Neural progenitor cell (in vitro differentiated cells): ENCODE measurements at regions not wholly inside any gene's neighbourhood (a gene's known extent, or its start where the extent isn't known, plus 50 kb on each side); places are given as distances from the start of the nearest gene placed in this dataset.

ENCODE experiments used
- DNase-seq: peaks from one replicate; pipeline ENCODE4 v3.0.0-alpha.2; 2016; ENCODE audit warnings: low spot score
- H2AFZ ChIP-seq: fragments of 200-600 bp; sonication (generic); replicated peaks from 2 replicates; pipeline ENCODE4 v1.6.1; 2016; ENCODE audit warnings: antibody characterized with exemption
- H3F3A ChIP-seq: fragments of 200-600 bp; sonication (generic); 2 replicates; pipeline ENCODE4 v1.6.1; 2016; ENCODE audit warnings: antibody characterized with exemption, low read depth
- H3K27ac ChIP-seq: fragments of 200-600 bp; sonication (generic); 2 replicates; pipeline ENCODE4 v1.5.1; 2016; ENCODE audit warnings: mild to moderate bottlenecking
- H3K27me3 ChIP-seq: fragments of 200-600 bp; sonication (generic); 2 replicates; pipeline ENCODE4 v1.6.1; 2016; ENCODE audit warnings: mild to moderate bottlenecking, moderate library complexity
- H3K36me3 ChIP-seq: fragments of 200-600 bp; sonication (generic); 2 replicates; pipeline ENCODE4 v1.5.1; 2016
- H3K4me1 ChIP-seq: fragments of 200-600 bp; sonication (generic); 2 replicates; pipeline ENCODE4 v1.6.1; 2016; ENCODE audit warnings: mixed run types
- H3K4me2 ChIP-seq: fragments of 200-600 bp; sonication (generic); 2 replicates; pipeline ENCODE4 v1.6.1; 2016
- H3K4me3 ChIP-seq: fragments of 200-600 bp; sonication (generic); 2 replicates; pipeline ENCODE4 v1.5.1; 2016
- H3K79me2 ChIP-seq: fragments of 200-600 bp; sonication (generic); 2 replicates; pipeline ENCODE4 v1.6.1; 2016; ENCODE audit warnings: low read depth
- H3K9ac ChIP-seq: fragments of 200-600 bp; sonication (generic); 2 replicates; pipeline ENCODE4 v1.6.1; 2016
- H3K9me3 ChIP-seq: fragments of 200-600 bp; sonication (generic); 2 replicates; pipeline ENCODE4 v1.5.1; 2016; ENCODE audit warnings: low read depth
- H4K20me1 ChIP-seq: fragments of 200-600 bp; sonication (generic); 2 replicates; pipeline ENCODE4 v1.6.1; 2016; ENCODE audit warnings: low read depth
- H3K27ac Mint-ChIP-seq: 3 replicates; pipeline ENCODE4 v1.8.0; 2021; ENCODE audit warnings: mixed read lengths
- H3K27me3 Mint-ChIP-seq: 2 replicates; pipeline ENCODE4 v1.8.0; 2022; ENCODE audit warnings: low read depth, mild to moderate bottlenecking, inconsistent platforms, moderate library complexity, mixed read lengths; ENCODE audit not compliant: insufficient read depth
- H3K36me3 Mint-ChIP-seq: 3 replicates; pipeline ENCODE4 v1.8.0; 2021; ENCODE audit warnings: mixed read lengths
- H3K4me1 Mint-ChIP-seq: 3 replicates; pipeline ENCODE4 v1.8.0; 2021; ENCODE audit warnings: mixed read lengths
- H3K4me3 Mint-ChIP-seq: 3 replicates; pipeline ENCODE4 v1.8.0; 2021; ENCODE audit warnings: mild to moderate bottlenecking, moderate library complexity, mixed read lengths
- H3K9me3 Mint-ChIP-seq: 3 replicates; pipeline ENCODE4 v1.8.0; 2020; ENCODE audit warnings: mixed read lengths
- EZH2 ChIP-seq: fragments of 200-600 bp; sonication (generic); IDR thresholded peaks from 2 replicates; pipeline ENCODE4 v1.6.1; 2017; ENCODE audit warnings: antibody characterized with exemption, mild to moderate bottlenecking, moderate library complexity
- EZH2phosphoT487 ChIP-seq: fragments of 200-600 bp; sonication (generic); IDR thresholded peaks from 2 replicates; pipeline ENCODE4 v1.6.1; 2017; ENCODE audit warnings: antibody characterized with exemption
- TF ChIP-seq, protein P1 (sequence below): fragments of 200-600 bp; sonication (generic); IDR thresholded peaks from 2 replicates; pipeline ENCODE4 v1.5.1; 2017; ENCODE audit warnings: antibody characterized with exemption, mild to moderate bottlenecking

DNA sequence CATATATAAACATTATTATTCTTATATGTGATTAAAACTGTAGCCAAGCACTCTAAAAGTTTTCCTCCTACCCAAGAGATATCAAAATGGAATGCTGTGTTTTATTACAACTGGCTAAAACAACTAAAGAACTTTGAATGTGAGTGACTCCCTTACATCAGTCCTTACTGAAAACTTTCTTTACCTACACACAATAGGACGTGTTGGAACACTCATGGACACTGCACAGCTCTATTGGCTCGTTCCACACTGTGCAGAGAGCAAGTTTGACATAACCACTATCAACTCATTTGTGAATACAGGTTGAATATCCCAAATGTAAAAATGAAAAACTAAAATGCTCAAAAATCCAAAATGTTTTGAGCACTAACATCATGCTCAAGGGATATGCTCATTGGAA, 650.6 kb downstream of the SLC4A3 start:
- Histone ChIP-seq H3K36me3 (no peaks in the 10 kb centered on the region), H3K4me3 (no peak overlapping the region), H3F3A (no peaks in the 10 kb centered on the region), H3K9me3 (no peaks in the 10 kb centered on the region), H4K20me1 (no peaks in the 10 kb centered on the region), H3K9ac (no peak overlapping the region), H3K4me2 (no peak overlapping the region), H3K4me1 (no peaks in the 10 kb centered on the region), H2AFZ (no peak overlapping the region), H3K27me3 (no peaks in the 10 kb centered on the region), H3K79me2 (no peaks in the 10 kb centered on the region), H3K27ac (no peak overlapping the region)
- TF ChIP-seq, protein P1, sequence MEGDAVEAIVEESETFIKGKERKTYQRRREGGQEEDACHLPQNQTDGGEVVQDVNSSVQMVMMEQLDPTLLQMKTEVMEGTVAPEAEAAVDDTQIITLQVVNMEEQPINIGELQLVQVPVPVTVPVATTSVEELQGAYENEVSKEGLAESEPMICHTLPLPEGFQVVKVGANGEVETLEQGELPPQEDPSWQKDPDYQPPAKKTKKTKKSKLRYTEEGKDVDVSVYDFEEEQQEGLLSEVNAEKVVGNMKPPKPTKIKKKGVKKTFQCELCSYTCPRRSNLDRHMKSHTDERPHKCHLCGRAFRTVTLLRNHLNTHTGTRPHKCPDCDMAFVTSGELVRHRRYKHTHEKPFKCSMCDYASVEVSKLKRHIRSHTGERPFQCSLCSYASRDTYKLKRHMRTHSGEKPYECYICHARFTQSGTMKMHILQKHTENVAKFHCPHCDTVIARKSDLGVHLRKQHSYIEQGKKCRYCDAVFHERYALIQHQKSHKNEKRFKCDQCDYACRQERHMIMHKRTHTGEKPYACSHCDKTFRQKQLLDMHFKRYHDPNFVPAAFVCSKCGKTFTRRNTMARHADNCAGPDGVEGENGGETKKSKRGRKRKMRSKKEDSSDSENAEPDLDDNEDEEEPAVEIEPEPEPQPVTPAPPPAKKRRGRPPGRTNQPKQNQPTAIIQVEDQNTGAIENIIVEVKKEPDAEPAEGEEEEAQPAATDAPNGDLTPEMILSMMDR = no peak
- TF ChIP-seq EZH2phosphoT487 = no peak
- no peak for TF ChIP-seq EZH2
- H3K4me1 Mint-ChIP-seq = no peaks in the 10 kb centered on the region
- H3K27ac Mint-ChIP-seq = no peak overlapping the region
- H3K9me3 Mint-ChIP-seq = peaks cover 2% of the 10 kb centered on the region
- no peak overlapping the region for H3K4me3 Mint-ChIP-seq
- peaks cover 5% of the 10 kb centered on the region for H3K27me3 Mint-ChIP-seq
- no peak for DNase-seq
- no peaks in the 10 kb centered on the region for H3K36me3 Mint-ChIP-seq

DNA sequence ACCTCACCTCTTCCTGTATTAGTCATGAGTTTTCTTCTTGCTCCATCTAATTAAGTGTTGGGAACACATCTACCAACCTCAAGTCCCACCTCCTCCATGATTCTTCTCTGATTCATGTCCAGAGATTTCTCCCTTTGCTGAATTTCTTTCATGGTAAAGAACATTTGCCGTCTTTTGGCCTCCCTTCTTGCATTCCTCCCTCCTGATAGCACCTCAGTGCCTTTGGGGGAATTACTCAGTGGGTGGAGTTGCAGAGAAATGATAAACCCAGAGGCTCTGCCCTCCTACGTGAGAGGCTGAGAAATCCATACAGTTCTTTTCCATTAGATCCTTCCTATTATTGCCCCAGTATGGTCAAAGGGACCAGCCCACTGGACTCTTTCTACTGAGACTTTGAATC, 651.9 kb downstream of the SLC4A3 start:
- H3K4me1 ChIP-seq = no peaks in the 10 kb centered on the region
- no peaks in the 10 kb centered on the region for H3K79me2 ChIP-seq
- no peaks in the 10 kb centered on the region for H4K20me1 ChIP-seq
- H3K27me3 ChIP-seq = no peaks in the 10 kb centered on the region
- no peak for TF ChIP-seq EZH2phosphoT487
- TF ChIP-seq, protein P1 = no peak
- TF ChIP-seq EZH2 = no peak
- no peaks in the 10 kb centered on the region for H3K36me3 ChIP-seq
- H3K27ac ChIP-seq = no peak overlapping the region
- no peaks in the 10 kb centered on the region for H3K36me3 Mint-ChIP-seq
- H3K4me2 ChIP-seq = no peak overlapping the region
- peaks cover 5% of the 10 kb centered on the region for H3K27me3 Mint-ChIP-seq
- no peaks in the 10 kb centered on the region for H3K9me3 ChIP-seq
- H3K9ac ChIP-seq = no peak overlapping the region
- H3K4me1 Mint-ChIP-seq = no peaks in the 10 kb centered on the region
- DNase-seq = no peak
- no peak overlapping the region for H3K4me3 Mint-ChIP-seq
- no peak overlapping the region for H2AFZ ChIP-seq
- no peak overlapping the region for H3K4me3 ChIP-seq
- H3F3A ChIP-seq = no peaks in the 10 kb centered on the region
- H3K27ac Mint-ChIP-seq = no peak overlapping the region
- H3K9me3 Mint-ChIP-seq = peaks cover 2% of the 10 kb centered on the region

DNA sequence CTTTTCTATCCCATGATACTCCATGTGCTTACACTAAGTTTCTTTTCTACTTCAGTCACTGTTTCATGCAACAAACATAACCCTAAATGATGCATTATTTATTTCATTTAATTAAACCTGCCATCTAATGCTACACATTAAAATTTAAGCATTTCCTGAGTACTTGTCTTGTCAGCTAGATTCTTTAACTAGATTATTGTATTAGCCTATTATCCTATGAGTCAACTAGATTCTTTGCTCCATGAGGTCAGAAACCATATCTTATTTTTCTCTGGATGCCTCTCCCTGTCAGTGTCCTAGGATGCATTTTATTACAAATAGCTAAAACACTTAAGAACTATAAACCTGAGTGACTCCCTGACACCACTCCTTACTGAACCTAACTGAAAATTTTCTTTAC, 652.4 kb downstream of the SLC4A3 start:
- H3K9me3 ChIP-seq = no peaks in the 10 kb centered on the region
- no peak for DNase-seq
- Mint-ChIP-seq H3K4me1 (no peaks in the 10 kb centered on the region), H3K36me3 (no peaks in the 10 kb centered on the region), H3K9me3 (peaks cover 2% of the 10 kb centered on the region), H3K27ac (no peak overlapping the region), H3K4me3 (no peak overlapping the region), H3K27me3 (peaks cover 5% of the 10 kb centered on the region)
- no peaks in the 10 kb centered on the region for H3K27me3 ChIP-seq
- H3K4me2 ChIP-seq = no peak overlapping the region
- no peaks in the 10 kb centered on the region for H3K79me2 ChIP-seq
- no peak overlapping the region for H3K27ac ChIP-seq
- no peaks in the 10 kb centered on the region for H3F3A ChIP-seq
- no peaks in the 10 kb centered on the region for H3K4me1 ChIP-seq
- no peak for TF ChIP-seq EZH2phosphoT487
- TF ChIP-seq, protein P1 = no peak
- H3K9ac ChIP-seq = no peak overlapping the region
- H2AFZ ChIP-seq = no peak overlapping the region
- no peaks in the 10 kb centered on the region for H3K36me3 ChIP-seq
- no peak overlapping the region for H3K4me3 ChIP-seq
- H4K20me1 ChIP-seq = no peaks in the 10 kb centered on the region

DNA sequence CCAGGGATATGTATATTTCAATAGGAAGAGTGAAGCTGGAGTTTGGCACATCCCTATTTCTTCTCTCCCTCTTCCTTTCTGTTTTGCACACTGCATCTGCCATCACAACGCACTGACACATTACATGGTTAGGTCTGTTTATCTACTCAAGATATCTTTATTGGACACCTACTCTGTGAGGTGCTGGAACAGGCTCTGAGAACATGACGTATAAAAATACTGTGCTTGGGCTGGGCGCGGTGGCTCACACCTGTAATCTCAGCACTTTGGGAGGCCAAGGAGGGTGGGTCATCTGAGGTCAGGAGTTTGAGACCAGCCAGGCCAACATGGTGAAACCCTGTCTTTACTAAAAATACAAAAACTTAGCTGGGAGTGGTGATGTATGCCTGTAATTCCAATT, 653.3 kb downstream of the SLC4A3 start:
- no peak overlapping the region for H3K4me2 ChIP-seq
- H4K20me1 ChIP-seq = no peaks in the 10 kb centered on the region
- TF ChIP-seq EZH2phosphoT487 (no peak), EZH2 (no peak)
- TF ChIP-seq, protein P1 = no peak
- peaks cover 3% of the 10 kb centered on the region for H3K27me3 Mint-ChIP-seq
- H3K9ac ChIP-seq = no peak overlapping the region
- H3K9me3 ChIP-seq = no peaks in the 10 kb centered on the region
- H3K27ac Mint-ChIP-seq = no peak overlapping the region
- no peaks in the 10 kb centered on the region for H3K79me2 ChIP-seq
- no peak overlapping the region for H2AFZ ChIP-seq
- H3K9me3 Mint-ChIP-seq = peaks cover 2% of the 10 kb centered on the region
- H3F3A ChIP-seq = no peaks in the 10 kb centered on the region
- H3K4me3 ChIP-seq = no peak overlapping the region
- H3K4me3 Mint-ChIP-seq = no peak overlapping the region
- no peak for DNase-seq
- H3K27me3 ChIP-seq = no peaks in the 10 kb centered on the region
- H3K4me1 Mint-ChIP-seq = no peaks in the 10 kb centered on the region
- no peaks in the 10 kb centered on the region for H3K4me1 ChIP-seq
- H3K27ac ChIP-seq = no peak overlapping the region
- H3K36me3 ChIP-seq = no peaks in the 10 kb centered on the region
- no peaks in the 10 kb centered on the region for H3K36me3 Mint-ChIP-seq
